ENCODE measurements at regions not wholly inside any gene's neighbourhood (a gene's known extent, or its start where the extent isn't known, plus 50 kb on each side); places are given as distances from the start of the nearest gene placed in this dataset.

DNA sequence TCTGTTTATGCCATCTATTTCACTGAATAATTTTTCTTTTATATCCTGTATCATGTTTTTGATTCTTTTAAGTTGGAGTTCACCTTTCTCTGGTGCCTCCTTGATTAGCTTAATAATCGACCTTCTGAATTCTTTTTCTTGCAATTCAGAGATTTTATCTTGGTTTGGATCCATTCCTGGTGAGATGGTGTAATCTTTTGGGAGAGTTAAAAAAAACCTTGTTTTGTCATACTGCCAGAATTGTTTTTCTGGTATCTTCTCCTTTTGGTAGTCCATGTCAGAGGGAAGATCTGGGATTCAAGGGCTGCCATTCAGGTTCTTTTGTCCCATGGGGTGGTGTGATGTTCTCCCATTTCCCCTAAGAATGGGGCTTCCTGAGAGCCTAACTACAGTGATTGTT is 800.8 kb upstream of the TYRP1 start:
- DNase-seq (ENCODE audit: low read depth, low spot score), result no peak

DNA sequence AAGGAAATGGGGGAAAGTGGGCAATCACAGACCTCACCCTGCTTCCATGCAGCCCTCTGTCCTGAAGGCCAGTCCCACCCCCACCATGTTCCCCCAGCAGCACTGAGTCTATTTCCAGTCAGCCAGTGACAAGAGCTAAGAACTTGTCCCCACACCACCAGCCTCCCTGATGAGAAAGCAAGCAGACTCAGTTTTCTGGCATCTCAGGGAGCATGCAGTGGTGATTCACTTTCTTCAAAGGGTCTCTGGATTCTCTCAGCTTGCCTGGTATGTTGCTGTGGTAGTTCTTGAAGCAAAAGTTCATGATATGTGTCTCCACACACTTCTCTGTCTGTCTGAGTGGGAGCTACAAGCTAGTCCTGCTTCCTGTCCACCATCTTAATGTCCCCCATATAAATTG is 799.9 kb upstream of the TYRP1 start:
- no peak for DNase-seq (ENCODE audit: low read depth, low spot score)

DNA sequence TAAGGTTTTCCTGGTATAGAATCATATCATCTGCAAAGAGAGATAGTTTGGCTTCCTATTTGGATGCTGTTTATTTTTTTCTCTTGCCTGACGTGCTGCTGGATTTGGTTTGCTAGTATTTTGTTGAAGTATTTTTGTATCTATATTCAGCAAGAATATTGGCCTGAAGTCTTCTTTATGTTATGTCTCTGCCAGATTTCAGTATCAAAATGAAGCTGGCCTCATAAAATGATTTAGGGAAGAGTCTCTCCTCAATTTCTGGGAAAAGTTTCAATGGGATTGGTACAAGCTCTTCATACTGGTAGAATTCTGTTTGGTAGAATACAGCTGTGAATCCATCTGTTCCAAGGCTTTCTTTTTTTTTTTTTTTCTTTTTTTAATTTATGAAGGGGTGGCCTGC is 799.0 kb upstream of the TYRP1 start:
- no peak for DNase-seq (ENCODE audit: low read depth, low spot score)

DNA sequence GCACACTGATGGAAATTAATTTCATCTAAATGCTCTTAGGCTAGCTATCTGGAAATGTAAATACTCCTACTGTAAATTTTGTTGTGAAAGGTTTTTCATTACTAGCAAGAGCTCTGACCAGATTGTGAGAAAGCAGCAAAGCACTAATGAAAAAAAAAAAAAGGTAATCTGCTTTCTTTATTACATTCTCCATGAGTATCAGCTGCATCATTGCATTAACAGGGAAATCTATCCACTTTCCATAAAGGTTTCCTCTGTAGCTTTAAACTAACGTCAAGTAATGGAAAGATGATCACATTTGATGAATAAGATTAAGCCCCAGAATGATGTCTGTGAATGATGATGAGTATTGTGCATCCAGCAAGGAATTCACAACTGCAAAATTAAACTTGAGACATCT is 790.6 kb upstream of the TYRP1 start:
- no peak for DNase-seq (ENCODE audit: low read depth, low spot score)

DNA sequence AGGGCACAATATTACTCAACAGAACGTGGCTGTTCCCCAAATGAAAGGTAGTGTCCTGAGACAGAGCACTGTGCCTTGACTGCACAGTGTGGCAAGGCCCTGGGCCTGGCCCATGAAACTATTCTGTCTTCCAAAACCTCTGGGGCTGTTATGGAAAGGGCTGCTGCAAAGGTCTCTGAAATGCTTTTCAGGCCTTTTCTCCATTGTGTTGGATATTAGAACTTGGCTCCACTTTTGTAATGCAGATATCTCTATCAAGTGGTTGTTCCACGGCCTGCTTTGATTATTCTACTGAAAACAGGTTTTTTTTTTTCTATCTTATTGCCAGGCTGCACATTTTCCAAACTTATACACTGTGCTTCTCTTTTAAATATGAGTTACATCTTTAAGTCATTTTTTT is 777.5 kb upstream of the TYRP1 start:
- no peak for DNase-seq (ENCODE audit: low read depth, low spot score)

DNA sequence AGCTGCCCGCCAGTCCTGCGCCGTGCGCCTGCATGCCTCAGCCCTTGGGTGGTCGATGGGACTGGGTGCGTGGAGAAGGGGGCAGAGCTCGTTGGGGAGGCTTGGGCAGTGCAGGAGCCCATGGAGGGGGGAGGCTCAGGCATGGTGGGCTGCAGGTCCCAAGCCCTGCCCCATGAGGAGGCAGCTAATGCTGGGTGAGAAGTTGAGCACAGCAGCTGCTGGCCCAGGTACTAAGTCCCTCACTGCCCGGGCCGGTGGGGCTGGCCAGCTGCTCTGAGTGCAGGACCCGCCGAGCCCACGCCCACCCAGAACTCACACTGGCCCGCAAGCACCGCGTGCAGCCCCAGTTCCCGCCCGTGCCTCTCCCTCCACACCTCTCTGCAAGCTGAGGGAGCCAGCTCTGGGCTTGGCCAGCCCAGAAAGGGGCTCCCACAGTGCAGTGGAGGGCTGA is 764.3 kb upstream of the TYRP1 start:
- DNase-seq (ENCODE audit: low read depth, low spot score), result no peak

- DNase-seq (ENCODE audit: low read depth, low spot score), result no peak
These were observed 762.1 kb upstream of the TYRP1 start for GRCh38 chr9:11931109-11931508.

GRCh38 chr9:11931751-11932150 is 761.4 kb upstream of the TYRP1 start:
- DNase-seq (ENCODE audit: low read depth, low spot score), result no peak

DNA sequence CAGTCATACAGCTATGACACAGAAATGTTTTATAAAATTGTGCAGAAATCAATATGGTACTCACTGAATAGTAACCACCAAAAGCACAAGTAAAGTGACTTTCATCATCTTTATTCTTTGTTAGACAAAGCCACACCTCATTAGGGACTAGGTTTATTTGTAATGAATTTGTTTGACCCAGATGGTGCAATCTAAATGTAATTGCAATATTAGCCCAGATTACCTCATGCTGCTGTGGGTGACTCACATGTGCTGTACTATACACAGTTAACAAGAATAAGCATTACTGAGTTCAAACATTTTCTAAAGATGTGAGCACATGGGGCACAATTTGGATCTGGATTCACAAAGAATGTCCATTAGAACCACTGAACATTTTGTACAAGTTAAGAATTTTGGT is 759.3 kb upstream of the TYRP1 start:
- no peak for DNase-seq (ENCODE audit: low read depth, low spot score)

- DNase-seq (ENCODE audit: low read depth, low spot score), result no peak
These were observed 746.7 kb upstream of the TYRP1 start for GRCh38 chr9:11946531-11946930.

DNA sequence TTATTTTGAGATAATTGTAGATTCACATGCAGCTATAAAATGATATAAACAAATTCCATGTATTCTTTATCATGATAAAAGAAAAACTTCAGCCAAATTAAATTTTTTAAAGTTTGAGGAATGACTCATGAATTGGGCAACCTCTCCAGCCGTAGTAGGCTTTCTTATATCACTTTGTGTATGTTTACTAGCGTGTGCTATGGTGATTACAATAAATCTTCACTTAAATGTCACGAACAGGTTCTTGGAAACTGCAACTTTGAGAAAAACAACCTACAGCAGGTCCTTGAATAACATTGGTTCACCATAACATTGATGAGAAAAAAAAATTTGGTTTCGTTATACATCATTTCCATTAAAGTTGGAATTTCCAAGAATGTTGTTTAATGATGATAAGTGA is 730.9 kb upstream of the TYRP1 start:
- DNase-seq (ENCODE audit: low read depth, low spot score), result no peak

DNA sequence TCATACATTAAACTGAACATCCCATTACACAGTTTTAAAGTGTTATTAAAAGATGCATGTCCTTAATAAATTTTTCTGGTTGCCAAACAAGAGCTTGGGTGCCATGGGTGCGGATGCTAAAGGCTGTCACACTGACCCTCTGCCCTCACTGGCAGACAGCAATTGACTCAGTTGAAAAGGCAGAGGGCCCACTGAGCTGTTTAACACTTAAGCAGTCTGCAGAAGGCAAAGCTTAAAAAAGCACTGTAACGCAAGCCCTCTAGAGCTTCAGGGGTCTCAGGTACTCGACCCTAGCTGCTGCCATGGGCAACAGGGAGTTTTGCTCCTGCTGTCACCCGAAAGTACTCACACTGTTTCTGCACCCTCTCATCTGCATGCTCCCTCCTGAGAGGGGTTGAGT is 726.4 kb upstream of the TYRP1 start:
- no peak for DNase-seq (ENCODE audit: low read depth, low spot score)

DNA sequence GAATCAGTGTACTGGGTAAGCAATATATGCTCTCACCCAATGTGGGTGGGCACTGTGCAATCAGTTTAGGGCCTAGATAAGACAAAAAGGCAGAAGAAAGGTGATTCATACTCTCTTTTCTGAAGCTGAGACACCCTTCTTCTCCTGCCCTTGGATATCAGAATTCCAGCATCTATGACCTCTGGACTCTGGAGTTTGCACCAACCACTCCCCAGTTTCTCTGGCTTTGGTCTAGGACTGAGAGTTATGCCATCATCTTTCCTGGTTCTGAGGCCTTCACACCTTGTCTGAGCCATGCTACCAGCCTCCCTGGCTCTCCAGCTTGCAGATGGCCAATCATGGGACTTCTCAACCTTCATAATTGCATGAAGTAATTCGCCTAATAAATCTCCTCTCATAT is 724.6 kb upstream of the TYRP1 start:
- no peak for DNase-seq (ENCODE audit: low read depth, low spot score)

- no peak for DNase-seq (ENCODE audit: low read depth, low spot score)
These were observed 720.2 kb upstream of the TYRP1 start for GRCh38 chr9:11973011-11973410.

DNA sequence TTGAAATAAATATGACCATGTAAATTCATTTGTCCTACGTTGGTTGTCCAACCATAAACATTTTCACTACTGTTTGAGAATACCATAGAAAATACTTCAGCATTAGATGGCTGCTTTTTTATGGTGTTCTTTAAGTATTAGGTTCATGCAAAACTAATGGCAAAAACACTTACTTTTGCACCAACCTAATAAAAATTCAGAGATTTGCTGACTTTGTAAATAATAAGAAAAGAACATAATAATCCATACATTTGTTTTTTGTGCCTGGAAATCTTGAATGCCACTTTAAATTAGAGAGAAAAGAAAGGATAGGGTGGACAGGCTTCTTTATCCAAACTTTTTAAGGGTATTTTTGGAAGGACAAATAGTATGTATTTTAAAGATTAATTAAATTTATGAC is 719.7 kb upstream of the TYRP1 start:
- no peak for DNase-seq (ENCODE audit: low read depth, low spot score)

GRCh38 chr9:11992866-11993265 is 700.3 kb upstream of the TYRP1 start:
- no peak for DNase-seq (ENCODE audit: low read depth, low spot score)

DNA sequence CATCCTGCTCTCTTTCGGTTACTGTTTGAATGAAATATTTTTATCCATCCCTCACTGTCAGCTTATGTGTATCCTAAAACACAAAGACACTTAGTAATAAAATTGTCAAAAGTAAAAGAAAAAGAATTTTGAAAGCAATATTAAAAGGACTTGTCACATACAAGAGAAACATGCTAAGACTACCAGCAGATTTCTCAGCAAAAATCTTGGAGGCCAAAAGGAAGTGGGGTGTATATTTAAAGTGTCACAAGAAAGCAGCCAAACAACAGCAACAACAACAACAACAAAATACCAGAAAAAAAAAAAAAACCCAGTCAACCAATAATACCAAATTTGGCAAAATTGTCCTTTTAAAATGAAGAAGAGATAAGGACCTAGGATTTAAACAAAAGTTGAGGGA is 678.7 kb upstream of the TYRP1 start:
- no peak for DNase-seq (ENCODE audit: low read depth, low spot score)

DNA sequence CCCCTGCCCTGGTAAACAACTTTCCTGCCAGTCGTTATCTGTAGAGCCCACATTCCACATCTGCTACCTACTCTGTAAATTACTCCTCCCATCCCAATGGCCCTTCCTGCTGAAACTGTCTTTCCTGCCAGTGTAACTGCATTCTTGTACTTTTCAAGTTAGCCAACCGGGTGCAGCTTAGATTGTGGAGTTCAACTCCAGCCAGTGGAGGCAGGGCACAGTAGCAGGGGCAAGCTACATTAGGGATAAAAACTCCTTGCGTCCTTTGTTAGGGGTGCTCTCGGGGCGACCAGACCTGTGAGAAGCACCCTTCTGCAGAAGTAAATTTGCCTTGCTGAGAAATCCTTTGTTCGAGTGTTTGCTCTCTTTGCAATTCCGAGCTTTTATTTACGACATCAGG is 639.0 kb upstream of the TYRP1 start:
- DNase-seq (ENCODE audit: low read depth, low spot score), result no peak

GRCh38 chr9:12056874-12057273 is 636.3 kb upstream of the TYRP1 start:
- no peak for DNase-seq (ENCODE audit: low read depth, low spot score)

- DNase-seq (ENCODE audit: low read depth, low spot score), result no peak
These were observed 633.1 kb upstream of the TYRP1 start for GRCh38 chr9:12060067-12060466.

GRCh38 chr9:12060811-12061210 is 632.4 kb upstream of the TYRP1 start:
- DNase-seq (ENCODE audit: low read depth, low spot score), result no peak

- no peak for DNase-seq (ENCODE audit: low read depth, low spot score)
These were observed 628.1 kb upstream of the TYRP1 start for GRCh38 chr9:12065050-12065449.

DNA sequence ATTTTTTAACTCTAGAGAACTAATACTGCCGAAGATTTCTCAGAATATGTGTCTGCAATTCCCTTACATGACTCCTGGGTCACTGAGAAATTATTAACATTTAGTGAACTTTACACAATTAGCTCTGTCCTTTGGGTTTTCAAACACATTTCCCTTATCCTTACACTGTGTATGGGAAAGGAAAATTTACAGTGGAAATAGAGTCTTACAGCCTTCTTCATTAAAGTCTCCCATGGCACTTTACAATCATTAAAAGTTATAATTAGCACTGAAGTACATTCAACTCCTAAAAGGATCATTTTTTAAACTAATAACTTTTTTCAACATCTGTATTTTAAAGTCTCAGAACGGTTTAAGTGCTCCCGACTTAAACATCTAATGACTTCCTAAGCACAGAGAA is 627.5 kb upstream of the TYRP1 start:
- DNase-seq (ENCODE audit: low read depth, low spot score), result no peak

- DNase-seq (ENCODE audit: low read depth, low spot score), result no peak
These were observed 626.6 kb upstream of the TYRP1 start for GRCh38 chr9:12066455-12067035.

Data from pulmonary artery endothelial cell (primary cell).